Neural cell (in vitro differentiated cells): ENCODE measurements at regions not wholly inside any gene's neighbourhood (a gene's known extent, or its start where the extent isn't known, plus 50 kb on each side); places are given as distances from the start of the nearest gene placed in this dataset.

Source experiments
- POLR2AphosphoS5 ChIP-seq: IDR thresholded peaks from 2 replicates; pipeline ENCODE4 v1.6.1; 2012
- RAD21 ChIP-seq: fragments of 450-650 bp; conservative IDR thresholded peaks from 2 replicates; pipeline ENCODE4 v1.6.1; 2014; ENCODE audit warnings: antibody characterized with exemption, mild to moderate bottlenecking, moderate library complexity
- TF ChIP-seq, protein P1 (sequence below): IDR thresholded peaks from 2 replicates; pipeline ENCODE4 v1.6.1; 2012; ENCODE audit warnings: borderline replicate concordance
- TF ChIP-seq, protein P2 (sequence below): fragments of 450-650 bp; IDR thresholded peaks from 2 replicates; pipeline ENCODE4 v1.5.1; 2014; ENCODE audit warnings: antibody characterized with exemption, mild to moderate bottlenecking, moderate library complexity; ENCODE audit not compliant: poor library complexity, severe bottlenecking

DNA sequence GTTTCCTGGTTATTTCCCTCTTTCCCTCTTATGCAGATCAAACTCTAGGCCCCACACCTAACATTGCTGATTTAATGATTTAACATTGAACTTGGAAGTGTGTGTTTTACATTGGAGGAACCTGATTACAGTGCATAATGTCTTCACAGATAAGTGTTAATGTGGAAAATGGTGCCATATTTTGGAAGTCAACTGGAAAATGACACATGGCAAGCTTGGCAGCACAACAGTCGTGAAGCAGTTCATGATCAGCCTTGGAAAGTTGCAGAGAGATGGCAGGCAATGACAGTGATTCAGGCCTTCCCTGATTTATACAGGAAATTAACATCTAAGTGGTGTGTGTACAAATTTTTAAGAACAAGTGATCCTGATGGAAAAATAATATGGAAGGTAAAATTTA lies 80.0 kb upstream of the CTNND2 start:
- TF ChIP-seq, protein P1, sequence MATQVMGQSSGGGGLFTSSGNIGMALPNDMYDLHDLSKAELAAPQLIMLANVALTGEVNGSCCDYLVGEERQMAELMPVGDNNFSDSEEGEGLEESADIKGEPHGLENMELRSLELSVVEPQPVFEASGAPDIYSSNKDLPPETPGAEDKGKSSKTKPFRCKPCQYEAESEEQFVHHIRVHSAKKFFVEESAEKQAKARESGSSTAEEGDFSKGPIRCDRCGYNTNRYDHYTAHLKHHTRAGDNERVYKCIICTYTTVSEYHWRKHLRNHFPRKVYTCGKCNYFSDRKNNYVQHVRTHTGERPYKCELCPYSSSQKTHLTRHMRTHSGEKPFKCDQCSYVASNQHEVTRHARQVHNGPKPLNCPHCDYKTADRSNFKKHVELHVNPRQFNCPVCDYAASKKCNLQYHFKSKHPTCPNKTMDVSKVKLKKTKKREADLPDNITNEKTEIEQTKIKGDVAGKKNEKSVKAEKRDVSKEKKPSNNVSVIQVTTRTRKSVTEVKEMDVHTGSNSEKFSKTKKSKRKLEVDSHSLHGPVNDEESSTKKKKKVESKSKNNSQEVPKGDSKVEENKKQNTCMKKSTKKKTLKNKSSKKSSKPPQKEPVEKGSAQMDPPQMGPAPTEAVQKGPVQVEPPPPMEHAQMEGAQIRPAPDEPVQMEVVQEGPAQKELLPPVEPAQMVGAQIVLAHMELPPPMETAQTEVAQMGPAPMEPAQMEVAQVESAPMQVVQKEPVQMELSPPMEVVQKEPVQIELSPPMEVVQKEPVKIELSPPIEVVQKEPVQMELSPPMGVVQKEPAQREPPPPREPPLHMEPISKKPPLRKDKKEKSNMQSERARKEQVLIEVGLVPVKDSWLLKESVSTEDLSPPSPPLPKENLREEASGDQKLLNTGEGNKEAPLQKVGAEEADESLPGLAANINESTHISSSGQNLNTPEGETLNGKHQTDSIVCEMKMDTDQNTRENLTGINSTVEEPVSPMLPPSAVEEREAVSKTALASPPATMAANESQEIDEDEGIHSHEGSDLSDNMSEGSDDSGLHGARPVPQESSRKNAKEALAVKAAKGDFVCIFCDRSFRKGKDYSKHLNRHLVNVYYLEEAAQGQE, result no peak
- no peak for TF ChIP-seq RAD21
- no peak for TF ChIP-seq POLR2AphosphoS5
- TF ChIP-seq, protein P2, sequence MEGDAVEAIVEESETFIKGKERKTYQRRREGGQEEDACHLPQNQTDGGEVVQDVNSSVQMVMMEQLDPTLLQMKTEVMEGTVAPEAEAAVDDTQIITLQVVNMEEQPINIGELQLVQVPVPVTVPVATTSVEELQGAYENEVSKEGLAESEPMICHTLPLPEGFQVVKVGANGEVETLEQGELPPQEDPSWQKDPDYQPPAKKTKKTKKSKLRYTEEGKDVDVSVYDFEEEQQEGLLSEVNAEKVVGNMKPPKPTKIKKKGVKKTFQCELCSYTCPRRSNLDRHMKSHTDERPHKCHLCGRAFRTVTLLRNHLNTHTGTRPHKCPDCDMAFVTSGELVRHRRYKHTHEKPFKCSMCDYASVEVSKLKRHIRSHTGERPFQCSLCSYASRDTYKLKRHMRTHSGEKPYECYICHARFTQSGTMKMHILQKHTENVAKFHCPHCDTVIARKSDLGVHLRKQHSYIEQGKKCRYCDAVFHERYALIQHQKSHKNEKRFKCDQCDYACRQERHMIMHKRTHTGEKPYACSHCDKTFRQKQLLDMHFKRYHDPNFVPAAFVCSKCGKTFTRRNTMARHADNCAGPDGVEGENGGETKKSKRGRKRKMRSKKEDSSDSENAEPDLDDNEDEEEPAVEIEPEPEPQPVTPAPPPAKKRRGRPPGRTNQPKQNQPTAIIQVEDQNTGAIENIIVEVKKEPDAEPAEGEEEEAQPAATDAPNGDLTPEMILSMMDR, result no peak
